ENCODE measurements at regions not wholly inside any gene's neighbourhood (a gene's known extent, or its start where the extent isn't known, plus 50 kb on each side); places are given as distances from the start of the nearest gene placed in this dataset.

GRCh38 chr2:22904126-22904684 is 480.8 kb upstream of the KLHL29 start:
- TF ChIP-seq, protein P1, sequence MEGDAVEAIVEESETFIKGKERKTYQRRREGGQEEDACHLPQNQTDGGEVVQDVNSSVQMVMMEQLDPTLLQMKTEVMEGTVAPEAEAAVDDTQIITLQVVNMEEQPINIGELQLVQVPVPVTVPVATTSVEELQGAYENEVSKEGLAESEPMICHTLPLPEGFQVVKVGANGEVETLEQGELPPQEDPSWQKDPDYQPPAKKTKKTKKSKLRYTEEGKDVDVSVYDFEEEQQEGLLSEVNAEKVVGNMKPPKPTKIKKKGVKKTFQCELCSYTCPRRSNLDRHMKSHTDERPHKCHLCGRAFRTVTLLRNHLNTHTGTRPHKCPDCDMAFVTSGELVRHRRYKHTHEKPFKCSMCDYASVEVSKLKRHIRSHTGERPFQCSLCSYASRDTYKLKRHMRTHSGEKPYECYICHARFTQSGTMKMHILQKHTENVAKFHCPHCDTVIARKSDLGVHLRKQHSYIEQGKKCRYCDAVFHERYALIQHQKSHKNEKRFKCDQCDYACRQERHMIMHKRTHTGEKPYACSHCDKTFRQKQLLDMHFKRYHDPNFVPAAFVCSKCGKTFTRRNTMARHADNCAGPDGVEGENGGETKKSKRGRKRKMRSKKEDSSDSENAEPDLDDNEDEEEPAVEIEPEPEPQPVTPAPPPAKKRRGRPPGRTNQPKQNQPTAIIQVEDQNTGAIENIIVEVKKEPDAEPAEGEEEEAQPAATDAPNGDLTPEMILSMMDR (IDR thresholded peaks at IDR 0.05; ENCODE audit: low read depth, low read length): no peak
- H3K4me3 ChIP-seq (replicated peaks in 1 of 2; ENCODE audit: low read depth in 2 of 2, low read length in 2 of 2): no peak overlapping the region
- DNase-seq (ENCODE audit: low read depth in 2 of 2): peak in 1 of 2 donors; percentile 4

- DNase-seq (ENCODE audit: low read depth in 2 of 2): peak in 1 of 2 donors; percentile 1
- no peak overlapping the region for H3K4me3 ChIP-seq (replicated peaks in 1 of 2; ENCODE audit: low read depth in 2 of 2, low read length in 2 of 2)
- TF ChIP-seq, protein P1 (IDR thresholded peaks at IDR 0.05; ENCODE audit: low read depth, low read length): no peak
Observed at GRCh38 chr2:22907330-22907729, 477.6 kb upstream of the KLHL29 start.

GRCh38 chr2:22912398-22912797 is 472.6 kb upstream of the KLHL29 start:
- DNase-seq (ENCODE audit: low read depth in 2 of 2): no peak
- TF ChIP-seq, protein P1 (IDR thresholded peaks at IDR 0.05; ENCODE audit: low read depth, low read length): no peak
- no peak overlapping the region for H3K4me3 ChIP-seq (replicated peaks in 1 of 2; ENCODE audit: low read depth in 2 of 2, low read length in 2 of 2)

DNA sequence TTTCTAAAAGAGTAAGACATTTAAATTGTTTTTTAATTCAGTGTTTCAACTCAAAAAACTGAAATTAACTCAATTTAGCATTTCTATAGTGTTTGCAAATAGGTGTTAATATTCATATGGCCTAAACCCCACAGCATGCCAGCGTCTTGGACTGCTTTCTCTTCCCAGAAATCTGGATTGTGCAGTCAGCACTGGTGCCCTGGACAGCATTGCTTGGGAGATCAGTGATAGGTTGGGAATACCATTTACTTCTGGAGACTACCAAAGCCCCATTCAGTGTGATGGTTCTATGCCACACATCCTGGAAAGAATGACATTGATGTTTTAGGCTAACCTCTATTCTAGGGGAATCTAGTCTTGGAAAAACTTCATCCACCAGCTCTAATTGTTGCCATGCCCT is 455.0 kb upstream of the KLHL29 start:
- TF ChIP-seq, protein P1 (IDR thresholded peaks at IDR 0.05; ENCODE audit: low read depth, low read length): no peak
- H3K4me3 ChIP-seq (replicated peaks in 1 of 2; ENCODE audit: low read depth in 2 of 2, low read length in 2 of 2): no peak overlapping the region
- DNase-seq (ENCODE audit: low read depth in 2 of 2): no peak

- TF ChIP-seq, protein P1 (IDR thresholded peaks at IDR 0.05; ENCODE audit: low read depth, low read length): no peak
- no peak for DNase-seq (ENCODE audit: low read depth in 2 of 2)
- no peak overlapping the region for H3K4me3 ChIP-seq (replicated peaks in 1 of 2; ENCODE audit: low read depth in 2 of 2, low read length in 2 of 2)
Observed at GRCh38 chr2:22930781-22931180, 454.2 kb upstream of the KLHL29 start.

DNA sequence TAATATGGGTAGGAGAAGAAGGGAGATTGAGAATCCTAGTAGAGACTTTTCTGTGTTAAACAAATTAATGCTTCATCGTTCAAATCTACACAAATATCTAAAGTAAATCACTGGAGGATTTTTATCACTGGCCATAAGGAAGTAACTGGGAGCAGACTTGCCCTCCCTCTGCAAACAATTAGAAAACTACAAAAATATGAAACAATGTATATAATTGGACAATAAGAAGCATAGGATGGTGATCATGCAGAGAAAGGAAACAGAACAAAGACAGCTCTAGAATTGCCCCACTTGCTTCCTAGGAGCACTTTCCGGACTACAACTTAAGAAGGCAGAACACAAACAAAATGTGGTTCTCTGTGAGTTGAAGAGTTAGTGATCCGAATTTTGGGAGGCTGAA is 452.7 kb upstream of the KLHL29 start:
- TF ChIP-seq, protein P1 (IDR thresholded peaks at IDR 0.05; ENCODE audit: low read depth, low read length): no peak
- DNase-seq (ENCODE audit: low read depth in 2 of 2): no peak
- no peak overlapping the region for H3K4me3 ChIP-seq (replicated peaks in 1 of 2; ENCODE audit: low read depth in 2 of 2, low read length in 2 of 2)

- TF ChIP-seq, protein P1 (IDR thresholded peaks at IDR 0.05; ENCODE audit: low read depth, low read length): no peak
- DNase-seq (ENCODE audit: low read depth in 2 of 2): no peak
- H3K4me3 ChIP-seq (replicated peaks in 1 of 2; ENCODE audit: low read depth in 2 of 2, low read length in 2 of 2): no peak overlapping the region
Observed at GRCh38 chr2:22934747-22935146, 450.2 kb upstream of the KLHL29 start.

All from cardiac fibroblast (primary cell).